HCT116 (cell line): ENCODE measurements at regions not wholly inside any gene's neighbourhood (a gene's known extent, or its start where the extent isn't known, plus 50 kb on each side); places are given as distances from the start of the nearest gene placed in this dataset.

ENCODE experiments used
- ATAC-seq: fragments of 200-7000 bp; cut with Tn5 transposase; 2 replicates; pipeline ENCODE4 v1.9.1; 2020; ENCODE audit warnings: mild to moderate bottlenecking, moderate library complexity
- BruUV-seq: library from RNA; stranded (reverse); fragments of 400-500 nt; replicated peaks from 2 replicates; lab custom pipeline; 2021; lab: Mats Ljungman, UMichigan
- CTCF ChIA-PET: fragments of 300-600 bp; sonication (Branson Sonifier 250); formaldehyde crosslinking; loops from one replicate; lab custom pipeline; 2021; ENCODE audit warnings: antibody characterized with exemption; lab: Charles Lee
- POLR2A ChIA-PET: fragments of 300-600, 350-600 bp; sonication (Branson Sonifier 250); formaldehyde crosslinking; loops from one replicate; lab custom pipeline; 2021; ENCODE audit warnings: antibody characterized with exemption; lab: Charles Lee
- RAD21 ChIA-PET, 2 experiments: fragments of 300-600 bp; sonication (Branson Sonifier 250); formaldehyde crosslinking; loops; one replicate each; lab custom pipeline; 2023; ENCODE audit warnings: low total read pairs in 2 of 2; ENCODE audit not compliant: uncharacterized antibody in 2 of 2, unreplicated experiment in 2 of 2, low non-redundant PET in 1 of 2; lab: Charles Lee
- DNase-seq: peaks from one replicate; pipeline ENCODE4 v3.0.0-alpha.2; 2010; ENCODE audit warnings: low read depth, low spot score
- H2AFZ ChIP-seq: fragments of 200-600 bp; shearing (Covaris generic), sonication (generic); 2 replicates; pipeline ENCODE4 v1.6.1; 2017; ENCODE audit warnings: low read depth, mixed run types, mixed read lengths, antibody characterized with exemption, low read length; ENCODE audit not compliant: poor library complexity, severe bottlenecking
- H3K27ac ChIP-seq: 2 replicates; pipeline ENCODE4 v1.5.1; 2012; ENCODE audit warnings: low read depth, low read length
- H3K27me3 ChIP-seq: fragments of 200-600 bp; sonication (generic); 2 replicates; pipeline ENCODE4 v1.6.1; 2016; ENCODE audit warnings: mixed run types, low read length, mixed read lengths; ENCODE audit not compliant: insufficient read depth
- H3K36me3 ChIP-seq, 2 experiments: fragments of 200-500 bp in 1 of 2; fragments of 200-600 bp in 1 of 2; sonication (Bioruptor generic) in 1 of 2; sonication (generic) in 1 of 2; 2 replicates each; pipeline versions ENCODE4 v1.5.1 to v1.6.1; 2014 to 2016; ENCODE audit warnings: low read length in 2 of 2, inconsistent platforms in 1 of 2, mixed read lengths in 1 of 2, mixed run types in 1 of 2; ENCODE audit not compliant: insufficient read depth in 2 of 2, control insufficient read depth in 1 of 2
- H3K4me1 ChIP-seq, 2 experiments: fragments of 200-600 bp in 1 of 2; sonication (generic) in 1 of 2; 2 replicates each; pipeline versions ENCODE4 v1.5.1 to v1.6.1; 2012 to 2017; ENCODE audit warnings: low read length in 2 of 2, inconsistent platforms in 1 of 2, mild to moderate bottlenecking in 1 of 2, mixed read lengths in 1 of 2, mixed run types in 1 of 2, moderate library complexity in 1 of 2; ENCODE audit not compliant: insufficient read depth in 2 of 2, control insufficient read depth in 1 of 2
- H3K4me2 ChIP-seq: fragments of 200-600 bp; sonication (generic); 2 replicates; pipeline ENCODE4 v1.6.1; 2017; ENCODE audit warnings: mixed run types, low read length, mixed read lengths
- H3K4me3 ChIP-seq, 2 experiments: fragments of 200-600 bp in 1 of 2; sonication (generic) in 1 of 2; replicated peaks in 1 of 2; 2 replicates each; pipeline ENCODE4 v1.5.1; 2011 to 2016; ENCODE audit warnings: low read length in 2 of 2, control low read depth in 1 of 2, low read depth in 1 of 2, mild to moderate bottlenecking in 1 of 2, mixed read lengths in 1 of 2, mixed run types in 1 of 2
- H3K79me2 ChIP-seq: fragments of 200-600 bp; sonication (generic); 2 replicates; pipeline ENCODE4 v1.6.1; 2017; ENCODE audit warnings: mild to moderate bottlenecking, mixed run types, low read length, moderate library complexity, mixed read lengths; ENCODE audit not compliant: insufficient read depth
- H3K9ac ChIP-seq: fragments of 200-600 bp; sonication (generic); 2 replicates; pipeline ENCODE4 v1.6.1; 2016; ENCODE audit warnings: low read length, mixed read lengths
- H3K9me2 ChIP-seq: fragments of 200-600 bp; sonication (generic), shearing (Covaris generic); 2 replicates; pipeline ENCODE4 v1.6.1; 2017; ENCODE audit warnings: mixed run types, mild to moderate bottlenecking, moderate library complexity; ENCODE audit not compliant: insufficient read depth
- H3K9me3 ChIP-seq, 2 experiments: fragments of 200-500 bp in 1 of 2; fragments of 200-600 bp in 1 of 2; sonication (Bioruptor generic) in 1 of 2; sonication (generic) in 1 of 2; 2 replicates each; pipeline ENCODE4 v1.6.1; 2014 to 2017; ENCODE audit warnings: low read length in 2 of 2, mixed read lengths in 2 of 2, inconsistent platforms in 1 of 2, low read depth in 1 of 2, mild to moderate bottlenecking in 1 of 2, mixed run types in 1 of 2, moderate library complexity in 1 of 2; ENCODE audit not compliant: control insufficient read depth in 1 of 2, insufficient read depth in 1 of 2
- H4K20me1 ChIP-seq: fragments of 200-600 bp; sonication (generic), shearing (Covaris generic); 2 replicates; pipeline ENCODE4 v1.6.1; 2017; ENCODE audit warnings: mixed run types, mild to moderate bottlenecking, moderate library complexity; ENCODE audit not compliant: insufficient read depth
- ATF3 ChIP-seq: IDR thresholded peaks from 2 replicates; pipeline ENCODE4 v1.6.1; 2012
- CBX3 ChIP-seq: IDR thresholded peaks from 2 replicates; pipeline ENCODE4 v1.6.1; 2012; ENCODE audit warnings: low read depth
- CTCF ChIP-seq, 3 experiments: fragments of 200-600 bp in 1 of 3; sonication (generic) in 1 of 3; IDR thresholded peaks in 2 of 3; conservative IDR thresholded peaks in 1 of 3; 2 replicates each; pipeline ENCODE4 v1.5.1; 2012 to 2017; ENCODE audit warnings: low read depth in 2 of 3, low read length in 2 of 3, antibody characterized with exemption in 1 of 3, borderline replicate concordance in 1 of 3, control low read depth in 1 of 3, mild to moderate bottlenecking in 1 of 3, mixed read lengths in 1 of 3, mixed run types in 1 of 3, moderate library complexity in 1 of 3; ENCODE audit not compliant: insufficient read depth in 1 of 3
- EGR1 ChIP-seq: IDR thresholded peaks from 2 replicates; pipeline ENCODE4 v1.6.1; 2012; ENCODE audit warnings: low read depth
- EZH2 ChIP-seq: fragments of 200-600 bp; sonication (generic); IDR thresholded peaks from 2 replicates; pipeline ENCODE4 v1.6.1; 2017; ENCODE audit warnings: antibody characterized with exemption, mixed run types
- EZH2phosphoT487 ChIP-seq: fragments of 200-600 bp; IDR thresholded peaks from 2 replicates; pipeline ENCODE4 v1.6.1; 2018; ENCODE audit warnings: antibody characterized with exemption, borderline replicate concordance
- FOSL1 ChIP-seq: IDR thresholded peaks from 2 replicates; pipeline ENCODE4 v1.6.1; 2012; ENCODE audit warnings: low read depth
- MAX ChIP-seq: IDR thresholded peaks from 2 replicates; pipeline ENCODE4 v1.6.1; 2012
- POLR2A ChIP-seq: IDR thresholded peaks from 2 replicates; pipeline ENCODE4 v1.7.0; 2011; ENCODE audit warnings: borderline replicate concordance; ENCODE audit not compliant: insufficient read depth, insufficient read length; ENCODE audit errors: extremely low read depth
- POLR2AphosphoS5 ChIP-seq: IDR thresholded peaks from 2 replicates; pipeline ENCODE4 v1.6.1; 2011; ENCODE audit warnings: mild to moderate bottlenecking, low read depth, low read length, moderate library complexity
- RAD21 ChIP-seq: IDR thresholded peaks from 2 replicates; pipeline ENCODE4 v1.6.1; 2012; ENCODE audit warnings: low read depth, mild to moderate bottlenecking
- REST ChIP-seq: IDR thresholded peaks from 2 replicates; pipeline ENCODE4 v1.6.1; 2012; ENCODE audit warnings: low read depth
- SIN3A ChIP-seq: IDR thresholded peaks from 2 replicates; pipeline ENCODE4 v1.6.1; 2012; ENCODE audit warnings: low read depth
- SRF ChIP-seq: IDR thresholded peaks from 2 replicates; pipeline ENCODE4 v1.6.1; 2012; ENCODE audit warnings: low read depth
- YY1 ChIP-seq: IDR thresholded peaks from 2 replicates; pipeline ENCODE4 v1.6.1; 2011; ENCODE audit warnings: low read length, low read depth, moderate library complexity, mild to moderate bottlenecking; ENCODE audit not compliant: insufficient replicate concordance; ENCODE audit errors: extremely low read depth
- ZFX ChIP-seq: fragments of 450-650 bp; IDR thresholded peaks from 2 replicates; pipeline ENCODE4 v1.6.1; 2017
- ZNF274 ChIP-seq: fragments of 200-500 bp; sonication (Bioruptor generic); IDR thresholded peaks from 2 replicates; pipeline ENCODE4 v1.6.1; 2014; ENCODE audit warnings: mild to moderate bottlenecking, low read depth, low read length, inconsistent platforms
- intact Hi-C: fragments of 100-400 bp; cut with micrococcal nuclease; formaldehyde crosslinking; loops from 2 replicates; pipeline ENCODE4 v1.10.0; 2022

- Histone ChIP-seq H3K9ac (no peak overlapping the region), H4K20me1 (no peaks in the 10 kb centered on the region), H2AFZ (no peak overlapping the region), H3K27ac (no peak overlapping the region), H3K27me3 (peaks cover 25% of the 10 kb centered on the region), H3K9me2 (no peaks in the 10 kb centered on the region), H3K79me2 (no peaks in the 10 kb centered on the region), H3K4me3 (no peak overlapping the region), H3K9me3 (no peaks in the 10 kb centered on the region), H3K36me3 (no peaks in the 10 kb centered on the region), H3K4me1 (peaks cover 0 to 4% of the 10 kb centered on the region in 2 experiments; a peak in 1 of 4 replicates), H3K4me2 (no peak overlapping the region)
- ChIA-PET CTCF (interaction anchor here (8.4 kb wide), 1 partner anchor 114 kb away, joined by 210 read pairs; no protein-coding TSS in a partner anchor), POLR2A (no interaction called here), RAD21 (no interaction called here)
- DNase-seq (no peak), ATAC-seq (no peak)
- no TSS peak for BruUV-seq
- TF ChIP-seq REST (no peak), POLR2AphosphoS5 (no peak), SRF (no peak), ZFX (no peak), CBX3 (no peak), MAX (no peak), FOSL1 (no peak), ZNF274 (no peak), RAD21 (no peak), YY1 (no peak), EGR1 (no peak), ATF3 (no peak), CTCF (IDR thresholded peaks at IDR 0.05 in 2 of 3, conservative IDR thresholded peaks at IDR 0.05 in 1 of 3; ENCODE audit: borderline replicate concordance in 1 of 3, insufficient read depth in 1 of 3, low read depth in 2 of 3, low read length in 2 of 3) (no peak), EZH2phosphoT487 (no peak), EZH2 (no peak), POLR2A (no peak), SIN3A (no peak)
- intact Hi-C loops: no loop called here
These were observed 64.9 kb upstream of the SMYD2 start for GRCh38 chr1:214216021-214216420.
